HepG2 (cell line): ENCODE measurements at regions not wholly inside any gene's neighbourhood (a gene's known extent, or its start where the extent isn't known, plus 50 kb on each side); places are given as distances from the start of the nearest gene placed in this dataset.

Source experiments
- ATAC-seq: fragments of 200-7000 bp; cut with Tn5 transposase; 3 replicates; pipeline ENCODE4 v1.9.1; 2020; ENCODE audit warnings: mild to moderate bottlenecking, moderate library complexity
- BruUV-seq: library from RNA; stranded (reverse); fragments of 400-500 nt; replicated peaks from 2 replicates; lab custom pipeline; 2021; lab: Mats Ljungman, UMichigan
- CTCF ChIA-PET: fragments of 300-600 bp; formaldehyde crosslinking; extraction: SDS; loops from one replicate; lab custom pipeline; 2021; ENCODE audit warnings: low total read pairs, inconsistent platforms, low intra/inter-chr PET ratio; lab: Yijun Ruan, JAX
- POLR2A ChIA-PET: fragments of 350-600 bp; sonication (Branson Sonifier 250); formaldehyde crosslinking; loops from one replicate; lab custom pipeline; 2020; ENCODE audit warnings: antibody characterized with exemption, inconsistent platforms; lab: Yijun Ruan, JAX
- DNase-seq: peaks from one replicate; pipeline ENCODE4 v3.0.0-alpha.2; 2015; ENCODE audit warnings: low spot score
- FAIRE-seq: peaks from 3 replicates; lab custom pipeline; 2011; peaks lifted over from hg19 to GRCh38; lab: Jason Lieb, UNC
- H2AFZ ChIP-seq: one replicate; pipeline ENCODE4 v1.6.1; 2011; ENCODE audit warnings: low read length, inconsistent platforms
- H3K27ac ChIP-seq: fragments of 300-600 bp; 3 replicates; pipeline ENCODE4 v1.8.0; 2011; ENCODE audit warnings: mixed run types, mild to moderate bottlenecking, mixed read lengths, low read length, inconsistent platforms; ENCODE audit not compliant: insufficient read depth; ENCODE audit errors: extremely low read length
- H3K27me3 ChIP-seq, 2 experiments: fragments of 200-600 bp in 1 of 2; 2 replicates in 1 of 2; 3 replicates in 1 of 2; pipeline versions ENCODE4 v1.6.0 to v1.8.0; 2011; ENCODE audit warnings: low read length in 2 of 2, mild to moderate bottlenecking in 2 of 2, moderate library complexity in 2 of 2, inconsistent platforms in 1 of 2; ENCODE audit not compliant: insufficient read depth in 2 of 2, control insufficient read depth in 1 of 2
- H3K36me3 ChIP-seq, 2 experiments: fragments of 200-600 bp in 1 of 2; replicated peaks in 1 of 2; 2 replicates in 1 of 2; 3 replicates in 1 of 2; pipeline versions ENCODE4 v1.5.1 to v1.8.0; 2011; ENCODE audit warnings: low read length in 2 of 2, inconsistent platforms in 1 of 2; ENCODE audit not compliant: insufficient read depth in 2 of 2, control insufficient read depth in 1 of 2
- H3K4me1 ChIP-seq: 2 replicates; pipeline ENCODE4 v1.5.1; 2012; ENCODE audit warnings: low read length, inconsistent platforms; ENCODE audit not compliant: insufficient read depth
- H3K4me2 ChIP-seq: 2 replicates; pipeline ENCODE4 v1.6.0; 2011; ENCODE audit warnings: low read depth, low read length, inconsistent platforms
- H3K4me3 ChIP-seq, 3 experiments: fragments of 200-600 bp in 1 of 3; sonication (generic), shearing (Covaris generic) in 1 of 3; replicated peaks in 1 of 3; 2 replicates each; pipeline ENCODE4 v1.5.1; 2011 to 2016; ENCODE audit warnings: low read length in 3 of 3, inconsistent platforms in 2 of 3, low read depth in 2 of 3, mild to moderate bottlenecking in 2 of 3, control low read depth in 1 of 3, mixed read lengths in 1 of 3; ENCODE audit not compliant: insufficient read depth in 1 of 3
- H3K79me2 ChIP-seq: one replicate; pipeline ENCODE4 v1.6.1; 2011; ENCODE audit warnings: low read length, inconsistent platforms; ENCODE audit not compliant: insufficient read depth
- H3K9ac ChIP-seq: 2 replicates; pipeline ENCODE4 v1.6.0; 2011; ENCODE audit warnings: mild to moderate bottlenecking, low read depth, low read length, inconsistent platforms; ENCODE audit not compliant: insufficient read depth
- H3K9me3 ChIP-seq: 2 replicates; pipeline ENCODE4 v1.5.1; 2012; ENCODE audit warnings: mild to moderate bottlenecking, low read length
- H4K20me1 ChIP-seq: 2 replicates; pipeline ENCODE4 v1.6.0; 2011; ENCODE audit warnings: inconsistent platforms, mild to moderate bottlenecking, low read length, moderate library complexity; ENCODE audit not compliant: insufficient read depth
- FOXA1 ChIP-seq, 2 experiments: fragments of 450-650 bp in 1 of 2; sonication (generic) in 1 of 2; formaldehyde crosslinking in 1 of 2; IDR thresholded peaks; 2 replicates each; pipeline versions ENCODE4 v1.4.0 to v1.6.1; 2016 to 2020; ENCODE audit warnings: missing genetic modification reagents in 1 of 2
- HMG20A ChIP-seq: IDR thresholded peaks from 2 replicates; pipeline ENCODE4 v1.6.1; 2016; ENCODE audit warnings: borderline replicate concordance
- NAIF1 ChIP-seq: sonication (generic); formaldehyde crosslinking; IDR thresholded peaks from 2 replicates; pipeline ENCODE4 v1.5.0; 2020; ENCODE audit warnings: mild to moderate bottlenecking, missing genetic modification reagents, borderline replicate concordance
- POLR2AphosphoS2 ChIP-seq: IDR thresholded peaks from 2 replicates; pipeline ENCODE4 v1.6.1; 2011; ENCODE audit warnings: low read depth, low read length, improper control_type of control experiment
- SCMH1 ChIP-seq: sonication (generic); formaldehyde crosslinking; IDR thresholded peaks from 2 replicates; pipeline ENCODE4 v1.9.0; 2021; ENCODE audit warnings: missing genetic modification reagents, mild to moderate bottlenecking, borderline replicate concordance
- SP4 ChIP-seq: sonication (generic); formaldehyde crosslinking; IDR thresholded peaks from 2 replicates; pipeline ENCODE4 v1.8.1; 2023; ENCODE audit warnings: mild to moderate bottlenecking, missing genetic modification reagents
- THAP9 ChIP-seq: sonication (generic); formaldehyde crosslinking; IDR thresholded peaks from 2 replicates; pipeline ENCODE4; 2020; ENCODE audit warnings: missing genetic modification reagents, mild to moderate bottlenecking, borderline replicate concordance
- ZBTB7A ChIP-seq: sonication (generic); formaldehyde crosslinking; IDR thresholded peaks from 2 replicates; pipeline ENCODE4 v1.8.0; 2022; ENCODE audit warnings: mild to moderate bottlenecking, missing genetic modification reagents
- ZFAT ChIP-seq: sonication (generic); formaldehyde crosslinking; conservative IDR thresholded peaks from 2 replicates; pipeline ENCODE4 v1.8.1; 2023; ENCODE audit warnings: missing genetic modification reagents, inconsistent platforms
- ZNF3 ChIP-seq: IDR thresholded peaks from 2 replicates; pipeline ENCODE4 v1.7.0; 2017; ENCODE audit warnings: inconsistent platforms
- ZNF552 ChIP-seq: sonication (generic); formaldehyde crosslinking; IDR thresholded peaks from 2 replicates; pipeline ENCODE4 v1.9.0; 2022; ENCODE audit warnings: missing genetic modification reagents, mild to moderate bottlenecking, borderline replicate concordance
- ZNF652 ChIP-seq: IDR thresholded peaks from 2 replicates; pipeline ENCODE4 v1.6.1; 2016; ENCODE audit warnings: low read depth, borderline replicate concordance
- in situ Hi-C: cut with HindIII; loops from 2 replicates; pipeline ENCODE4 v1.10.0; 2017; ENCODE audit warnings: low pct_unique_long_range_greater_than_20kb; ENCODE audit not compliant: extremely low pct_ligation_motif_present
- intact Hi-C: fragments of 100-400 bp; cut with micrococcal nuclease; formaldehyde crosslinking; loops from one replicate; pipeline ENCODE4 v1.10.0; 2022; ENCODE audit not compliant: unreplicated experiment

GRCh38 chr9:26220367-26220766 is 542.1 kb upstream of the TUSC1 start:
- peaks cover 20% of the 10 kb centered on the region for H3K9me3 ChIP-seq
- H4K20me1 ChIP-seq, result no peaks in the 10 kb centered on the region
- no peaks in the 10 kb centered on the region for H3K27me3 ChIP-seq
- DNase-seq, result no peak
- no peak overlapping the region for H3K9ac ChIP-seq
- in situ Hi-C loops, result no loop called here
- no peak overlapping the region for H3K4me3 ChIP-seq
- ChIA-PET CTCF (no interaction called here), POLR2A (no interaction called here)
- H3K36me3 ChIP-seq, result no peaks in the 10 kb centered on the region
- H3K27ac ChIP-seq, result no peak overlapping the region
- no peaks in the 10 kb centered on the region for H3K79me2 ChIP-seq
- TF ChIP-seq NAIF1, result no peak
- TF ChIP-seq ZNF3 (CRISPR knock-in tag), result no peak
- TF ChIP-seq SCMH1 (CRISPR knock-in tag), result no peak
- no peak for TF ChIP-seq THAP9 (CRISPR knock-in tag)
- no peak for TF ChIP-seq SP4 (CRISPR knock-in tag)
- TF ChIP-seq ZNF552 (CRISPR knock-in tag), result no peak
- TF ChIP-seq ZNF652 (CRISPR knock-in tag), result no peak
- no peak for TF ChIP-seq ZBTB7A (CRISPR knock-in tag)
- TF ChIP-seq POLR2AphosphoS2, result no peak
- TF ChIP-seq ZFAT, result no peak
- TF ChIP-seq FOXA1 (IDR thresholded peaks at IDR 0.05), result no peak
- TF ChIP-seq FOXA1 (CRISPR knock-in tag; IDR thresholded peaks at IDR 0.05), result no peak
- no peak for TF ChIP-seq HMG20A (CRISPR knock-in tag)
- no peak for FAIRE-seq
- no peak overlapping the region for H3K4me2 ChIP-seq
- no peak for ATAC-seq
- intact Hi-C loops, result no loop called here
- no peaks in the 10 kb centered on the region for H3K4me1 ChIP-seq
- no peak overlapping the region for H2AFZ ChIP-seq
- BruUV-seq, result no TSS peak
